ENCODE measurements at regions not wholly inside any gene's neighbourhood (a gene's known extent, or its start where the extent isn't known, plus 50 kb on each side); places are given as distances from the start of the nearest gene placed in this dataset.

DNA sequence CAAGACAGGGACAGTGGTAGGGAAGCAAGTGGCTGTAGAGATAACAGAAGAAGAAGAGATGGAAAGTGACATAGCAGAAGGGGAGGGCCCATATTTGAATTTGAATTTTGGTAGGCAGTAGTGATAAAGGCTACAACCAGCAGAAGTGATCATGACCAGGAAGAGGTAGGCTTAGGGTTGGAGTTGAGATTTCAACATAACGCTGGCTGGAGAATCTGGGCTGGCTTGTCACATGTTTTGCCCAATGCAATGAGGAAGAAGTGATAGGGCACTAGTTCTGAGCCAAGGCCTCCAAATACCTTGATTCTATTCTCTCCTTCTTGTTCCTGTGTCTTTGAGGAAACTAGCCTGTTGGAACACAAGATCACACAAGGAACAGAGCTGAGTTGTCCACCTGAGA lies 69.4 kb downstream of the SCG2 start (continued):
- TF ChIP-seq, protein P1, sequence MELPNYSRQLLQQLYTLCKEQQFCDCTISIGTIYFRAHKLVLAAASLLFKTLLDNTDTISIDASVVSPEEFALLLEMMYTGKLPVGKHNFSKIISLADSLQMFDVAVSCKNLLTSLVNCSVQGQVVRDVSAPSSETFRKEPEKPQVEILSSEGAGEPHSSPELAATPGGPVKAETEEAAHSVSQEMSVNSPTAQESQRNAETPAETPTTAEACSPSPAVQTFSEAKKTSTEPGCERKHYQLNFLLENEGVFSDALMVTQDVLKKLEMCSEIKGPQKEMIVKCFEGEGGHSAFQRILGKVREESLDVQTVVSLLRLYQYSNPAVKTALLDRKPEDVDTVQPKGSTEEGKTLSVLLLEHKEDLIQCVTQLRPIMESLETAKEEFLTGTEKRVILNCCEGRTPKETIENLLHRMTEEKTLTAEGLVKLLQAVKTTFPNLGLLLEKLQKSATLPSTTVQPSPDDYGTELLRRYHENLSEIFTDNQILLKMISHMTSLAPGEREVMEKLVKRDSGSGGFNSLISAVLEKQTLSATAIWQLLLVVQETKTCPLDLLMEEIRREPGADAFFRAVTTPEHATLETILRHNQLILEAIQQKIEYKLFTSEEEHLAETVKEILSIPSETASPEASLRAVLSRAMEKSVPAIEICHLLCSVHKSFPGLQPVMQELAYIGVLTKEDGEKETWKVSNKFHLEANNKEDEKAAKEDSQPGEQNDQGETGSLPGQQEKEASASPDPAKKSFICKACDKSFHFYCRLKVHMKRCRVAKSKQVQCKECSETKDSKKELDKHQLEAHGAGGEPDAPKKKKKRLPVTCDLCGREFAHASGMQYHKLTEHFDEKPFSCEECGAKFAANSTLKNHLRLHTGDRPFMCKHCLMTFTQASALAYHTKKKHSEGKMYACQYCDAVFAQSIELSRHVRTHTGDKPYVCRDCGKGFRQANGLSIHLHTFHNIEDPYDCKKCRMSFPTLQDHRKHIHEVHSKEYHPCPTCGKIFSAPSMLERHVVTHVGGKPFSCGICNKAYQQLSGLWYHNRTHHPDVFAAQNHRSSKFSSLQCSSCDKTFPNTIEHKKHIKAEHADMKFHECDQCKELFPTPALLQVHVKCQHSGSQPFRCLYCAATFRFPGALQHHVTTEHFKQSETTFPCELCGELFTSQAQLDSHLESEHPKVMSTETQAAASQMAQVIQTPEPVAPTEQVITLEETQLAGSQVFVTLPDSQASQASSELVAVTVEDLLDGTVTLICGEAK (IDR thresholded peaks at IDR 0.05) = no peak
- TF ChIP-seq, protein P1 (CRISPR knock-in tag; IDR thresholded peaks at IDR 0.05) = no peak
- TF ChIP-seq SMARCE1 (IDR thresholded peaks at IDR 0.05; ENCODE audit: borderline replicate concordance) (no peak), FLYWCH1 (CRISPR knock-in tag; IDR thresholded peaks at IDR 0.05) (no peak), NR2F1 (CRISPR knock-in tag; IDR thresholded peaks at IDR 0.05) (no peak), ZNF564 (CRISPR knock-in tag; IDR thresholded peaks at IDR 0.05) (no peak), POLR2A (IDR thresholded peaks at IDR 0.05; ENCODE audit: insufficient read depth in 1 of 2, low read depth in 2 of 2, low read length in 2 of 2) (no peak), ERF (CRISPR knock-in tag; IDR thresholded peaks at IDR 0.05) (no peak), DPF2 (CRISPR knock-in tag; IDR thresholded peaks at IDR 0.05; ENCODE audit: borderline replicate concordance, low read depth) (no peak), RAD51 (IDR thresholded peaks at IDR 0.05; ENCODE audit: borderline replicate concordance) (no peak), ZNF790 (CRISPR knock-in tag; IDR thresholded peaks at IDR 0.05; ENCODE audit: borderline replicate concordance) (no peak), WIZ (CRISPR knock-in tag; IDR thresholded peaks at IDR 0.05) (no peak)
- TF ChIP-seq, protein P2, sequence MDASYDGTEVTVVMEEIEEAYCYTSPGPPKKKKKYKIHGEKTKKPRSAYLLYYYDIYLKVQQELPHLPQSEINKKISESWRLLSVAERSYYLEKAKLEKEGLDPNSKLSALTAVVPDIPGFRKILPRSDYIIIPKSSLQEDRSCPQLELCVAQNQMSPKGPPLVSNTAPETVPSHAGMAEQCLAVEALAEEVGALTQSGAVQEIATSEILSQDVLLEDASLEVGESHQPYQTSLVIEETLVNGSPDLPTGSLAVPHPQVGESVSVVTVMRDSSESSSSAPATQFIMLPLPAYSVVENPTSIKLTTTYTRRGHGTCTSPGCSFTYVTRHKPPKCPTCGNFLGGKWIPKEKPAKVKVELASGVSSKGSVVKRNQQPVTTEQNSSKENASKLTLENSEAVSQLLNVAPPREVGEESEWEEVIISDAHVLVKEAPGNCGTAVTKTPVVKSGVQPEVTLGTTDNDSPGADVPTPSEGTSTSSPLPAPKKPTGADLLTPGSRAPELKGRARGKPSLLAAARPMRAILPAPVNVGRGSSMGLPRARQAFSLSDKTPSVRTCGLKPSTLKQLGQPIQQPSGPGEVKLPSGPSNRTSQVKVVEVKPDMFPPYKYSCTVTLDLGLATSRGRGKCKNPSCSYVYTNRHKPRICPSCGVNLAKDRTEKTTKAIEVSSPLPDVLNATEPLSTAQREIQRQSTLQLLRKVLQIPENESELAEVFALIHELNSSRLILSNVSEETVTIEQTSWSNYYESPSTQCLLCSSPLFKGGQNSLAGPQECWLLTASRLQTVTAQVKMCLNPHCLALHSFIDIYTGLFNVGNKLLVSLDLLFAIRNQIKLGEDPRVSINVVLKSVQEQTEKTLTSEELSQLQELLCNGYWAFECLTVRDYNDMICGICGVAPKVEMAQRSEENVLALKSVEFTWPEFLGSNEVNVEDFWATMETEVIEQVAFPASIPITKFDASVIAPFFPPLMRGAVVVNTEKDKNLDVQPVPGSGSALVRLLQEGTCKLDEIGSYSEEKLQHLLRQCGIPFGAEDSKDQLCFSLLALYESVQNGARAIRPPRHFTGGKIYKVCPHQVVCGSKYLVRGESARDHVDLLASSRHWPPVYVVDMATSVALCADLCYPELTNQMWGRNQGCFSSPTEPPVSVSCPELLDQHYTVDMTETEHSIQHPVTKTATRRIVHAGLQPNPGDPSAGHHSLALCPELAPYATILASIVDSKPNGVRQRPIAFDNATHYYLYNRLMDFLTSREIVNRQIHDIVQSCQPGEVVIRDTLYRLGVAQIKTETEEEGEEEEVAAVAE (CRISPR knock-in tag; IDR thresholded peaks at IDR 0.05; ENCODE audit: borderline replicate concordance) = no peak

Data from HepG2 (cell line).